CD1c-positive myeloid dendritic cell (primary cell): ENCODE measurements at regions not wholly inside any gene's neighbourhood (a gene's known extent, or its start where the extent isn't known, plus 50 kb on each side); places are given as distances from the start of the nearest gene placed in this dataset.

ENCODE experiments used
- DNase-seq: peaks from one replicate; pipeline ENCODE4 v3.0.0-alpha.2; 2016; ENCODE audit errors: extremely low spot score

GRCh38 chr6:128827675-128828464 is 55.1 kb upstream of the LAMA2 start:
- DNase-seq, result no peak

- DNase-seq, result no peak
These were observed 56.3 kb upstream of the LAMA2 start for GRCh38 chr6:128826606-128827005.

- DNase-seq, result no peak
These were observed 60.7 kb upstream of the LAMA2 start for GRCh38 chr6:128822271-128822670.

GRCh38 chr6:128821116-128821515 is 61.8 kb upstream of the LAMA2 start:
- DNase-seq, result no peak

GRCh38 chr6:128808856-128809255 is 74.1 kb upstream of the LAMA2 start:
- no peak for DNase-seq

GRCh38 chr6:128807577-128807976 is 75.4 kb upstream of the LAMA2 start:
- no peak for DNase-seq

GRCh38 chr6:128806261-128806660 is 76.7 kb upstream of the LAMA2 start:
- peak; percentile 11 for DNase-seq

- DNase-seq, result no peak
These were observed 79.0 kb upstream of the LAMA2 start for GRCh38 chr6:128803911-128804310.

- DNase-seq, result no peak
These were observed 81.3 kb upstream of the LAMA2 start for GRCh38 chr6:128801621-128802020.

- DNase-seq, result no peak
These were observed 98.7 kb upstream of the LAMA2 start for GRCh38 chr6:128784266-128784665.

GRCh38 chr6:128768187-128768586 is 114.8 kb upstream of the LAMA2 start:
- DNase-seq, result no peak

GRCh38 chr6:128767705-128768104 is 115.2 kb upstream of the LAMA2 start:
- no peak for DNase-seq

- DNase-seq, result no peak
These were observed 115.8 kb upstream of the LAMA2 start for GRCh38 chr6:128767150-128767549.

- no peak for DNase-seq
These were observed 119.2 kb upstream of the LAMA2 start for GRCh38 chr6:128763599-128764300.

GRCh38 chr6:128759901-128760300 is 123.0 kb upstream of the LAMA2 start:
- no peak for DNase-seq

- no peak for DNase-seq
These were observed 123.5 kb upstream of the LAMA2 start for GRCh38 chr6:128759447-128759846.

GRCh38 chr6:128757961-128758360 is 125.0 kb upstream of the LAMA2 start:
- no peak for DNase-seq

GRCh38 chr6:128754658-128755256 is 128.2 kb upstream of the LAMA2 start:
- no peak for DNase-seq

- no peak for DNase-seq
These were observed 138.8 kb upstream of the LAMA2 start for GRCh38 chr6:128743974-128744765.

GRCh38 chr6:128742900-128743299 is 140.0 kb upstream of the LAMA2 start:
- DNase-seq, result no peak

- DNase-seq, result no peak
These were observed 142.0 kb upstream of the LAMA2 start for GRCh38 chr6:128740951-128741350.

GRCh38 chr6:128739112-128739511 is 143.8 kb upstream of the LAMA2 start:
- no peak for DNase-seq
